HepG2 (cell line): ENCODE measurements at regions not wholly inside any gene's neighbourhood (a gene's known extent, or its start where the extent isn't known, plus 50 kb on each side); places are given as distances from the start of the nearest gene placed in this dataset.

Source experiments
- BHLHE40 ChIP-seq: IDR thresholded peaks from 2 replicates; pipeline ENCODE4 v1.6.1; 2011; ENCODE audit warnings: low read length, improper control_type of control experiment
- EP300 ChIP-seq, 3 experiments: sonication (generic) in 1 of 3; formaldehyde crosslinking in 1 of 3; IDR thresholded peaks; 2 replicates each; pipeline versions ENCODE4 v1.5.1 to v1.6.1; 2011 to 2020; ENCODE audit warnings: low read depth in 2 of 3, low read length in 2 of 3, borderline replicate concordance in 1 of 3, improper control_type of control experiment in 1 of 3, mild to moderate bottlenecking in 1 of 3, missing genetic modification reagents in 1 of 3, moderate library complexity in 1 of 3
- MXD1 ChIP-seq: sonication (generic); formaldehyde crosslinking; IDR thresholded peaks from 2 replicates; pipeline ENCODE4 v1.4.0; 2020; ENCODE audit warnings: mild to moderate bottlenecking, missing genetic modification reagents
- MZF1 ChIP-seq: sonication (generic); formaldehyde crosslinking; IDR thresholded peaks from 2 replicates; pipeline ENCODE4 v1.8.1; 2023; ENCODE audit warnings: mild to moderate bottlenecking, missing genetic modification reagents, borderline replicate concordance
- POLR2AphosphoS5 ChIP-seq: IDR thresholded peaks from 2 replicates; pipeline ENCODE4 v1.6.1; 2012; ENCODE audit warnings: low read depth, low read length
- ZNF3 ChIP-seq: IDR thresholded peaks from 2 replicates; pipeline ENCODE4 v1.7.0; 2017; ENCODE audit warnings: inconsistent platforms
- TF ChIP-seq, protein P1 (sequence below): sonication (generic); formaldehyde crosslinking; IDR thresholded peaks from 2 replicates; pipeline ENCODE4 v1.5.0; 2020; ENCODE audit warnings: mild to moderate bottlenecking, missing genetic modification reagents, moderate library complexity

GRCh38 chr12:89279499-89279898, 72.8 kb downstream of the DUSP6 start:
- TF ChIP-seq MZF1 (CRISPR knock-in tag): no peak
- TF ChIP-seq MXD1 (CRISPR knock-in tag): no peak
- TF ChIP-seq EP300 (IDR thresholded peaks at IDR 0.05; ENCODE audit: low read depth in 2 of 2, low read length in 2 of 2): no peak
- no peak for TF ChIP-seq EP300 (CRISPR knock-in tag; IDR thresholded peaks at IDR 0.05; ENCODE audit: borderline replicate concordance)
- TF ChIP-seq, protein P1, sequence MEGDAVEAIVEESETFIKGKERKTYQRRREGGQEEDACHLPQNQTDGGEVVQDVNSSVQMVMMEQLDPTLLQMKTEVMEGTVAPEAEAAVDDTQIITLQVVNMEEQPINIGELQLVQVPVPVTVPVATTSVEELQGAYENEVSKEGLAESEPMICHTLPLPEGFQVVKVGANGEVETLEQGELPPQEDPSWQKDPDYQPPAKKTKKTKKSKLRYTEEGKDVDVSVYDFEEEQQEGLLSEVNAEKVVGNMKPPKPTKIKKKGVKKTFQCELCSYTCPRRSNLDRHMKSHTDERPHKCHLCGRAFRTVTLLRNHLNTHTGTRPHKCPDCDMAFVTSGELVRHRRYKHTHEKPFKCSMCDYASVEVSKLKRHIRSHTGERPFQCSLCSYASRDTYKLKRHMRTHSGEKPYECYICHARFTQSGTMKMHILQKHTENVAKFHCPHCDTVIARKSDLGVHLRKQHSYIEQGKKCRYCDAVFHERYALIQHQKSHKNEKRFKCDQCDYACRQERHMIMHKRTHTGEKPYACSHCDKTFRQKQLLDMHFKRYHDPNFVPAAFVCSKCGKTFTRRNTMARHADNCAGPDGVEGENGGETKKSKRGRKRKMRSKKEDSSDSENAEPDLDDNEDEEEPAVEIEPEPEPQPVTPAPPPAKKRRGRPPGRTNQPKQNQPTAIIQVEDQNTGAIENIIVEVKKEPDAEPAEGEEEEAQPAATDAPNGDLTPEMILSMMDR (CRISPR knock-in tag): no peak
- no peak for TF ChIP-seq BHLHE40
- TF ChIP-seq POLR2AphosphoS5: no peak
- no peak for TF ChIP-seq ZNF3 (CRISPR knock-in tag)
